OCI-LY3 (cell line): ENCODE measurements at regions not wholly inside any gene's neighbourhood (a gene's known extent, or its start where the extent isn't known, plus 50 kb on each side); places are given as distances from the start of the nearest gene placed in this dataset.

Experiments
- CTCF ChIP-seq: fragments of 200-600, 300-600 bp; sonication (generic); IDR thresholded peaks from 2 replicates; pipeline ENCODE4 v1.5.1; 2014; ENCODE audit warnings: antibody characterized with exemption, low read length, low read depth
- EZH2phosphoT487 ChIP-seq: fragments of 200-600 bp; shearing (Covaris generic); IDR thresholded peaks from 2 replicates; pipeline ENCODE4 v1.6.1; 2018; ENCODE audit warnings: antibody characterized with exemption, mixed run types, low read depth

DNA sequence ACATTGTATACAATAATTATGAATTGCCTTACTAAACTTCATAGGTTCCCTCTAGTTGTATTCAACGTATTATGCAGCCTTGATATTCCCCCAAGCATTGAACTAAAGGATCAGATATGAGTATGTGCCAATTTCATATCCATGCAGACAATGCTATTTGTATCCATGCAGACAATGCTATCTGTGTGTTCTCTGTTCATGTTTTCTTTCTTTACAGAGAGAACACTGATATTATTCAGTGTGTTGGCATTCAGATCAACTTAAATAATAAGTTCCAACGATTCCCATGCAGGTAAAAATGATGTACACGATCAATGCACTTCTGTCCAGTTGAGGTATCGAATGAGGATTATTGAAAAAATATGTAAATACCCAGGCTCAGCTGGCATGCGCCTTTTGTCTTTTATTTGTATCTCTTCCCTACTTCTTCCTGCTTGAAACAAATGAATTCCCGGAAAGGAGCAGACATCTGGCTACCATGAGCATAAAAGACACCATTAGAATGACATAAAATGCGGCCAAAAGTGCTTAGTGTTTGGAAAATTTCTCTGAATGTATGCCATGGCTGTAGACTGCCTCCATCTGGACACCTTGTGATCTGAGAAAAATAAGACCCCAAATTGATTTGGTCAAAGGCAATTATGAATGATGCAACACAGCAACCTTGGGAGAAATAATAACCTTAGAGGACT lies 731.5 kb downstream of the SLITRK1 start:
- TF ChIP-seq CTCF: no peak
- TF ChIP-seq EZH2phosphoT487: no peak
